ENCODE measurements at regions not wholly inside any gene's neighbourhood (a gene's known extent, or its start where the extent isn't known, plus 50 kb on each side); places are given as distances from the start of the nearest gene placed in this dataset.
A peak's percentile ranks its signal among the peaks of the same experiment; 100 is the strongest.

DNA sequence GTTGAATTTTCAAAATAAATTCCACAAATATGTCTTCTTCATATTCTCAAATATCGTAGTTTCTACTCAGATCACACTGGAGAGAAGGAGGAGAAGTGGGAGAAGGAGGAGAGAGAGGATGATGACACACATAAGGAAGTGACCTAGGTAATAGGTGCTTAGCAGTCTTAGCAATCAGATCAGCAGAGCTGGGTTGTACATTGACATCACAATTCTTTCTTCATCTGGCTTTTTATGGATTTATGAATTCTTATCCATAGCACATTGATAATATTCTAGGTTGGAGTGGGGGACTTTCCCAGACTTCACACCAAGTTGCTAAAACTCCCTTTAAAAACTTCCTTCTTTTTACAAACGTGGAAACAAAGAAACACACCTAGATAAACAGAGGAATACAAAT, 86.9 kb downstream of the FGF9 start:
- DNase-seq (ENCODE audit: low spot score): peak; percentile 32

GRCh38 chr13:21758441-21758840, 87.6 kb downstream of the FGF9 start:
- no peak for DNase-seq (ENCODE audit: low spot score)

DNA sequence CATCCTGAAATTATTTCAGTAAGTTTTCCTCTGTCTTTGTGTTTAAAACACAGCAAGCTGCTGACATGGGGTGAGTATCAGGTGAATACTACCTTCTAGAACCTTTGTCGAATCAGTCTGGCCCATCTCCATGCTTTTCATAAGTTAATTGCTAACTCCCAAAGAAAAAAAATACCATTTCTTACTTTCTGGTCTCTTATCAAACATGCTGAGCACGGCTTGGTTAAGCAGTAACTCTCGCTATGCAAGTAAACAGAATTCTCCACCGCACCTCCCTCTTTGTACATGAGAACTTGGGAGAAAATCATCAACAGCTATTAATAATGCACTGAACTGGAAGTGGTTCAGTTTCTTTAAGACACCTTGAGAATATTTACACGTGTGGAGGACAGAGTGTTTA, 88.6 kb downstream of the FGF9 start:
- DNase-seq (ENCODE audit: low spot score): peak; percentile 13

DNA sequence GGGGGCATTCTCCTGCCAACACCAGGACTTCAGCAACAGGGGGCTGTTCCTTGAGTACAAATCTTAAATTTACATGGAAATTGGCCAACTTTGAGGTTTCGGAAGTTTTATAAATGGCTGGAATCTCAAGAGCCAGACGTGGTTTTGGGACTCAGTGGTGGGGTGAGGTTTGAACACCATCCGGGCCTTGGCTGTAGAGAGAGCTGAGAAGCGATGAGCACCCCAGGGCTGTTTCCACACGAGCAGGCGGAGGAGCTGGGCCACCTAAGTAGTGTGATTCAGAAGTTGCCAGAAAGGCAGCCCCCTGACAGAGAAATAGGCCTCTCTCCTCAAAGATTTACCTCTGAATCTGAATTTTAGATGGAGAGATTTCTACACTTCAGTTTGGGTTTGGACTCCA, 89.0 kb downstream of the FGF9 start:
- no peak for DNase-seq (ENCODE audit: low spot score)

- DNase-seq (ENCODE audit: low spot score): no peak
Measured at GRCh38 chr13:21761770-21762169, 90.9 kb downstream of the FGF9 start.

- DNase-seq (ENCODE audit: low spot score): no peak
Measured at GRCh38 chr13:21762512-21762911, 91.6 kb downstream of the FGF9 start.

DNA sequence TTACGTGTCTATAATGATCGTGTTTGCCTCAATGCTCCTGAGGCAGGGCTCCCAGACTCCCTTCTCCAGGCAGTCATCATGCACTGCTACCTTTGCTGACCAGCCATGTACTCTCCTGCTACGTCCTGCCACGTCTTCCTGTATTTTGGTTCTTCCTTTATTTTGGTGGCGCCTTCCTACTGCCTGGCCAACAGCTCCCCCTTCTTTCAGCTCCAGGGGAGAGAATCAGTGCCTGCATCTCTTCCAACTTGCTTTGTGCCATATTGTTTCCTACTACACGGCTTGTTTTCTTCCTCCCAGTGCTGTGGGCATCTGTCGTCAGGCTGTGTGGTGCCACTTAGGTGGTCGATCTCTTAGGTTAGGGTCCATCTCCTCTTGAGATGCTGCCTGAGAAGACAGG, 96.2 kb downstream of the FGF9 start:
- no peak for DNase-seq (ENCODE audit: low spot score)

DNA sequence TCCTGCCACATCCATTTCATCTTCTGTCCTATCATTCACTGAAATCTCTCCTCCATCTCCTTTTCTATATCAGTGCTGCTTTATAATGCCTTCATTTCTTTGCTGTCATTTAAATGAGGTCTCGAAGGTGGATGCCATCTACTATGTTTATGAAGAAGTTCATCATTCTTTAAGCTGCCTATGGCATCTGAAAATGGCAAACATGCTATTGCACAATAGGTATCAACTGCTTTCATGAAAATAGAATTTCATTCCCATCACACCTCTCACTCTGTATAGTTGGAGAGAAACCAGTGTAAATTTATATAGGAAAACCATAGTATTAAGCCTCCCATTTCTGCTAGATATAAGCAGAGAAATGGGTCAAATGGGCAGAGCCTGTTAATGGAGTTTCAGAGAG, 100.2 kb downstream of the FGF9 start:
- no peak for DNase-seq (ENCODE audit: low spot score)

DNA sequence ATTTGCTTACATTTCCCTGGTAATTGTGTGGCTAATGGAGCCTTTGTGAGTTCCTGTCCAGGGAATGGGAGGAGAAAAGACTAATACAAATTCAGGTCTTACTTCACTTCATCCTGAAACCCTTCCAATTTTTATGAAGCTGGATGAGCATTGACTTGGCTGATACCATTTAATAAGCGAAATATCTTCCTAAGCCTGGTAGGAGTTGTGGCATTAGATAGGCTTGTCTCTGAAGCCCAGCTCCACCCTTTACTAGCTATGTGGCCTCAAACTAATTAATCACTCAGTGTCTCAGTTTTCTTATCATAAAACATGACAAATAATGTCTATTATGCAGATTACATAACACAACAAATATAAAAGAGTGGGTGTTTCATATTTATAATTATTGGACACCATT, 106.3 kb downstream of the FGF9 start:
- DNase-seq (ENCODE audit: low spot score): no peak

DNA sequence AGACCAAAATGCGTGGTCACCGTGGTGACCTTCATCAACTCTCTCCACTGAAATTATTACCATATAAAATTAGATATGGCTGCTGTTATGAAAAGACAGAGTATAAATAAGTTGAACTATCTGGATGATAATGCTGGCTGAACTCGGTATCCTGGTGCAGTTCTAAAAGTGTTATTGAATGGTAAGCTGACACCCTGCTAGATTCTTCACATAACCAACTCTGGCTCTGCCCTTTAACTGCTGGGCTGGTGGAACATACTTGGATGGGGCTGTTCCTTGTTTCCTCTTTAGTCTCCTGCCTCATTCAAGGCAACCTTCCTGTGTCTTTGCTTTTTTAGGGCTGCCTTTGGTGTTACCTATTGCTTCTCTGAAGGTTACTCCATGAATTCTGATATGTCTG, 106.9 kb downstream of the FGF9 start:
- no peak for DNase-seq (ENCODE audit: low spot score)

GRCh38 chr13:21782736-21783135, 111.9 kb downstream of the FGF9 start:
- DNase-seq (ENCODE audit: low spot score): no peak

GRCh38 chr13:21785990-21786389, 115.1 kb downstream of the FGF9 start:
- DNase-seq (ENCODE audit: low spot score): no peak

- no peak for DNase-seq (ENCODE audit: low spot score)
Measured at GRCh38 chr13:21796066-21796465, 125.2 kb downstream of the FGF9 start.

DNA sequence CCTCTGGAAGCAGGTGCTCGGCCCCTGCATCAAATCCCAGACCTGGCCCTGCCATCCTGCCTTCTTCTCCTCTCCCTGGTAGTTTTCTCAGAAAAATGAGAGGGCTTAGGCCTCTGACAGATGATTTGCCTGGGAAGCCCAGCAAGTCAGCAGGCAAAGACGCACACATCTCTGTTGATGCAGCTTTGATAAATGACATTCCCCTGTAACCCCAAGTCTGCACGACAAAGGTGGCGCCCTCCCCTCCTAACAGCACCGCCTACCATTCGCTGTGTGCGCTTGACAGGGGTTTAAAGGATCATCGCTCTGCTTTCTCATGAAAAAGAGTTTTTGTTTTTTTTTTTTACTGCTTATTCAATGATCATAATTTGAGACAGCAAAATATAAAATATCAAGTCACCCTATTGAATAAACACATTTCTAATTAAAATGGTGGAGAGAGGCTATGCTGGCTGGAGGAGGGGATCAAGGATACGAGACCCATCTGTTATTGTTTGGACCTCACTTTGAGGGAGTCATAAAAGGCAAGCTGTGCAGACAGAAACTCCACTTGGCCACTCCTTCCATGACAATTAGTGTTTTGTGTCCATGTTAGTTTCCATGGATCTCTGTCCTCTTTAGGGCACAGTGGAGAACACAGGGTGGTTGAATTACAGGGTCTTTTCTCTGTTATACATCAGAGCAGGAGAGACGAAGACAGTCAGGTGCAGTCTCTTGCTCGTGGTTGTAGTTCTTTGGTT, 126.1 kb downstream of the FGF9 start:
- no peak for DNase-seq (ENCODE audit: low spot score)

GRCh38 chr13:21797736-21798135, 126.9 kb downstream of the FGF9 start:
- no peak for DNase-seq (ENCODE audit: low spot score)

GRCh38 chr13:21798181-21798580, 127.3 kb downstream of the FGF9 start:
- DNase-seq (ENCODE audit: low spot score): no peak

- DNase-seq (ENCODE audit: low spot score): no peak
Measured at GRCh38 chr13:21799671-21800070, 128.8 kb downstream of the FGF9 start.

- peak; percentile 79 for DNase-seq (ENCODE audit: low spot score)
Measured at GRCh38 chr13:21800837-21801616, 130.2 kb downstream of the FGF9 start.

DNA sequence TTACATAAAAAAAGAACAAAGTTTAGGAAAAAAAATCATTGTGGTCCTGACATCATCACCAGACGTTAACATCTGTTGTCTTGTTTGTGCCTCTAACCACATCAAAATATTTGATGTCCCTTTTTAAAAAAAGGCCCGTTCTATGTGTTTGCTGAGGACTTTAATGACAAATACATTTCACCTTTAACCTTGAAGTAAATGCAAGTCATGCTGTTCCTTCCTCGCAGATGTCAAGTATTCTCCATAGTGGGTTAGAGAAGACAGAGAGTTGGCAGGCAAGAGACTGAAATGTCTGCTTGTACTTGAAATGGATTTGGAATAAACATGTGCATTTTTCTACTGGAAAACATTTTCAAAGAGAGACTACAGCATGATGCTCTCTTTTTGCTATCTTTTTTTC, 134.9 kb downstream of the FGF9 start:
- DNase-seq (ENCODE audit: low spot score): no peak

DNA sequence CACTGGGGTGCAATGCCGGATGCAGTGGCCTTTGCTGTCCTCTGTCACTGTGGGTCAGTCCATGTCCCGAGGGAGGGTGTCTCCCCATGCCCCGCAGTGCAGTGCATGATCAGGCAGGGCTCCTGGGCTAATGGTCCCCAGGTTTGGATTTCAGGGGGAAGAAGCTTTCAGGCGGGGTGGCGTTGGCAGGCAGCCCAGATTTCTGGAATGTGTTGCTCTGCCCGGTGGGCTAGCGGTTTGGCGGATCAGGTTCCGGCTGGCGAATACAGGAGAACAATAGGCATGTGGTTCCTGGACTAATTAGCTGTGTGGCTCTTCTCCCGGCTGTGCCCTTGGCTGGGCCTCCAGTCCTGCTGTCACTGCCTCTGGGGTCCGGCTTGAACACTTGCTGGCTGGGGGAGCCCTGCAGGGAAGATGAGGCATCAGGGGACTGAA, 141.3 kb downstream of the FGF9 start:
- DNase-seq (ENCODE audit: low spot score): peak; percentile 59

DNA sequence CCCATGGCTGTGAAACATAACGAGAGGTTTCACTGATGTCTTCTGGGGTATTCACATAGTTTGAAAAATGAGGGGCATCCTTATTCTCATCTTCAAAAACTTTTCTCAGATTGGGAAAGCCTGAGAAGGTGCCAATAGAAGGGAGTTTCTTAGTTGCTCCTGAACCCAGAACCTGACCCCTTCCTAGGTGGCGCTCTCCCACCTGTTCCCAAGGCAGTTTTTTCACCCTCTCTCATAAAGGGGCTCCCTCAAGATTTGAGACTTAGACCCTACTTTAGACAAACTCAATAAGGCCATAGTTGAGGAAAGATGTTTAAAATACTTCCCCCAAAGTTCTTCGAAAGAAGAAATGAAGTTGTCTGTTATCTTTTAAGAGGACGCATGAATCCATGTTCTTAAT, 142.2 kb downstream of the FGF9 start:
- DNase-seq (ENCODE audit: low spot score): no peak

DNA sequence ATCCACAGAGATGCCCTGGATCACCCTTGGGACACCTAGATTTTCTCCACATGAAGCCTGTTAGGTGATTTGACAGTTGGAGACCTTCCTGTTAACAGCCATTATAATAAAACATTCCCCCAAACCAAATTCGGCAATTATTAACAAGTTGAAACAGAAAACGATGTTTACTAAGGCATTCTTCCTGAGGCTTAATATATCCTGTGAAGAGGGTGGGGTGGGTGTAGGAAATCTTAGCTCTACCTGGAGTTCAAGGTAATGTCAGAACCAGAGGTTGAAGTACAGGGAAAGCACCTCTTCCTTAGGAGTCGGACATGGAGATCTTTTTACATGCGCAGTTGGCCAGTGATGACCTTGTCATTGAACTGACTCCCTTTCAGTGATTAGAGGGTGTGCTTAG, 143.0 kb downstream of the FGF9 start:
- peak; percentile 37 for DNase-seq (ENCODE audit: low spot score)

DNA sequence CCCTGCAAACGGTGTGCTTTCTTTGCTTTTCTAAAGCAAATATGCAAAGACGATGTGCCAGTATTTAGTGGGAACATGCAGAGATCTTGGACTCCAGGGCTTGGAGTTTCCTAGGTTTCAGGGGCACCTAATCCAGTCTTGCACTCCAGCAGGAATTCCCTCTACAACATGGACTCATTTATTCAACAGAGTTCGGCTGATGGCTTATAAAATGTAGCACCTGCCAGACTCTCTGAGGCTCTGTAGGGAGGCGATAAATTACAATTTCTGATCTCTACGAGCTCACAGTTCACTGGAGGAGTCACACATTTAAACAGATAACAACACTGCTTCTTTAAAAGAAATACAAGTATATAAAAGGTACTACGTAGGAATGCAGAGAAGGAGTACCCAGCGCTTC, 143.7 kb downstream of the FGF9 start:
- no peak for DNase-seq (ENCODE audit: low spot score)

- no peak for DNase-seq (ENCODE audit: low spot score)
Measured at GRCh38 chr13:21817878-21818277, 147.0 kb downstream of the FGF9 start.

Measured in kidney tubule cell (primary cell).